ENCODE measurements at regions not wholly inside any gene's neighbourhood (a gene's known extent, or its start where the extent isn't known, plus 50 kb on each side); places are given as distances from the start of the nearest gene placed in this dataset.

GRCh38 chr18:78681934-78682333 is 297.7 kb upstream of the SALL3 start:
- H3K4me3 ChIP-seq (ENCODE audit: control insufficient read depth, low read depth, low read length), result no peak overlapping the region
- TF ChIP-seq CTCF (IDR thresholded peaks at IDR 0.05; ENCODE audit: control insufficient read depth, insufficient read depth, low read depth, low read length, missing control alignments), result no peak

GRCh38 chr18:78682716-78683115 is 296.9 kb upstream of the SALL3 start:
- no peak for TF ChIP-seq CTCF (IDR thresholded peaks at IDR 0.05; ENCODE audit: control insufficient read depth, insufficient read depth, low read depth, low read length, missing control alignments)

More at GRCh38 chr18:78681934-78682333, 297.7 kb upstream of the SALL3 start:
- DNase-seq (ENCODE audit: low read depth), result no peak

GRCh38 chr18:78683191-78684010 is 296.2 kb upstream of the SALL3 start:
- H3K4me3 ChIP-seq (ENCODE audit: control insufficient read depth, low read depth, low read length), result no peak overlapping the region
- no peak for DNase-seq (ENCODE audit: low read depth)
- TF ChIP-seq CTCF (IDR thresholded peaks at IDR 0.05; ENCODE audit: control insufficient read depth, insufficient read depth, low read depth, low read length, missing control alignments), result no peak

More at GRCh38 chr18:78682716-78683115, 296.9 kb upstream of the SALL3 start:
- DNase-seq (ENCODE audit: low read depth), result no peak
- no peak overlapping the region for H3K4me3 ChIP-seq (ENCODE audit: control insufficient read depth, low read depth, low read length)

- TF ChIP-seq CTCF (IDR thresholded peaks at IDR 0.05; ENCODE audit: control insufficient read depth, insufficient read depth, low read depth, low read length, missing control alignments), result no peak
- H3K4me3 ChIP-seq (ENCODE audit: control insufficient read depth, low read depth, low read length), result no peak overlapping the region
- DNase-seq (ENCODE audit: low read depth), result no peak
Measured at GRCh38 chr18:78685250-78685979, 294.2 kb upstream of the SALL3 start.

GRCh38 chr18:78685980-78686530 is 293.6 kb upstream of the SALL3 start:
- no peak for TF ChIP-seq CTCF (IDR thresholded peaks at IDR 0.05; ENCODE audit: control insufficient read depth, insufficient read depth, low read depth, low read length, missing control alignments)
- DNase-seq (ENCODE audit: low read depth), result no peak
- H3K4me3 ChIP-seq (ENCODE audit: control insufficient read depth, low read depth, low read length), result no peak overlapping the region

GRCh38 chr18:78686976-78687685 is 292.5 kb upstream of the SALL3 start:
- H3K4me3 ChIP-seq (ENCODE audit: control insufficient read depth, low read depth, low read length), result no peak overlapping the region
- TF ChIP-seq CTCF (IDR thresholded peaks at IDR 0.05; ENCODE audit: control insufficient read depth, insufficient read depth, low read depth, low read length, missing control alignments), result no peak
- no peak for DNase-seq (ENCODE audit: low read depth)

Data from AG09309 (cell line).